NAMALWA (cell line): ENCODE measurements at regions not wholly inside any gene's neighbourhood (a gene's known extent, or its start where the extent isn't known, plus 50 kb on each side); places are given as distances from the start of the nearest gene placed in this dataset.

Experiments
- DNase-seq: peaks from one replicate; pipeline ENCODE4 v3.0.0-alpha.2; 2015; ENCODE audit warnings: low spot score

- no peak for DNase-seq
These were observed 155.1 kb upstream of the CAMK1G start for GRCh38 chr1:209428241-209428921.

- DNase-seq, result no peak
These were observed 153.9 kb upstream of the CAMK1G start for GRCh38 chr1:209429611-209430010.

GRCh38 chr1:209430107-209430506 is 153.4 kb upstream of the CAMK1G start:
- no peak for DNase-seq

- no peak for DNase-seq
These were observed 152.7 kb upstream of the CAMK1G start for GRCh38 chr1:209430821-209431259.

GRCh38 chr1:209431402-209431801 is 152.1 kb upstream of the CAMK1G start:
- DNase-seq, result no peak

- DNase-seq, result no peak
These were observed 151.6 kb upstream of the CAMK1G start for GRCh38 chr1:209431813-209432442.

- no peak for DNase-seq
These were observed 151.1 kb upstream of the CAMK1G start for GRCh38 chr1:209432443-209432825.

- no peak for DNase-seq
These were observed 149.9 kb upstream of the CAMK1G start for GRCh38 chr1:209433649-209434031.

- no peak for DNase-seq
These were observed 149.4 kb upstream of the CAMK1G start for GRCh38 chr1:209434066-209434465.

- DNase-seq, result no peak
These were observed 148.8 kb upstream of the CAMK1G start for GRCh38 chr1:209434631-209435217.

- DNase-seq, result peak; percentile 52
These were observed 147.6 kb upstream of the CAMK1G start for GRCh38 chr1:209435654-209436566.

- DNase-seq, result no peak
These were observed 143.7 kb upstream of the CAMK1G start for GRCh38 chr1:209439828-209440227.

- no peak for DNase-seq
These were observed 140.1 kb upstream of the CAMK1G start for GRCh38 chr1:209443361-209443931.

- no peak for DNase-seq
These were observed 139.4 kb upstream of the CAMK1G start for GRCh38 chr1:209443975-209444651.

- DNase-seq, result no peak
These were observed 138.6 kb upstream of the CAMK1G start for GRCh38 chr1:209444961-209445360.

- no peak for DNase-seq
These were observed 137.9 kb upstream of the CAMK1G start for GRCh38 chr1:209445576-209445975.

GRCh38 chr1:209446356-209446755 is 137.2 kb upstream of the CAMK1G start:
- no peak for DNase-seq

GRCh38 chr1:209454340-209454994 is 129.0 kb upstream of the CAMK1G start:
- no peak for DNase-seq

GRCh38 chr1:209455145-209455544 is 128.4 kb upstream of the CAMK1G start:
- no peak for DNase-seq

GRCh38 chr1:209455661-209456358 is 127.7 kb upstream of the CAMK1G start:
- DNase-seq, result no peak
